WI38 (cell line): ENCODE measurements at regions not wholly inside any gene's neighbourhood (a gene's known extent, or its start where the extent isn't known, plus 50 kb on each side); places are given as distances from the start of the nearest gene placed in this dataset.
"Not testable (repeated sequence)": the region's sequence is repeated elsewhere in the genome, so short reads cannot be mapped to it uniquely, and the experiment has no call there.

Source experiments
- H3K4me3 ChIP-seq: 2 replicates; pipeline ENCODE4 v1.5.1; 2011; ENCODE audit warnings: low read depth, mild to moderate bottlenecking, control low read depth, low read length
- CTCF ChIP-seq: IDR thresholded peaks from 2 replicates; pipeline ENCODE4 v1.5.1; 2012; ENCODE audit warnings: low read depth, mild to moderate bottlenecking, control low read depth, low read length

DNA sequence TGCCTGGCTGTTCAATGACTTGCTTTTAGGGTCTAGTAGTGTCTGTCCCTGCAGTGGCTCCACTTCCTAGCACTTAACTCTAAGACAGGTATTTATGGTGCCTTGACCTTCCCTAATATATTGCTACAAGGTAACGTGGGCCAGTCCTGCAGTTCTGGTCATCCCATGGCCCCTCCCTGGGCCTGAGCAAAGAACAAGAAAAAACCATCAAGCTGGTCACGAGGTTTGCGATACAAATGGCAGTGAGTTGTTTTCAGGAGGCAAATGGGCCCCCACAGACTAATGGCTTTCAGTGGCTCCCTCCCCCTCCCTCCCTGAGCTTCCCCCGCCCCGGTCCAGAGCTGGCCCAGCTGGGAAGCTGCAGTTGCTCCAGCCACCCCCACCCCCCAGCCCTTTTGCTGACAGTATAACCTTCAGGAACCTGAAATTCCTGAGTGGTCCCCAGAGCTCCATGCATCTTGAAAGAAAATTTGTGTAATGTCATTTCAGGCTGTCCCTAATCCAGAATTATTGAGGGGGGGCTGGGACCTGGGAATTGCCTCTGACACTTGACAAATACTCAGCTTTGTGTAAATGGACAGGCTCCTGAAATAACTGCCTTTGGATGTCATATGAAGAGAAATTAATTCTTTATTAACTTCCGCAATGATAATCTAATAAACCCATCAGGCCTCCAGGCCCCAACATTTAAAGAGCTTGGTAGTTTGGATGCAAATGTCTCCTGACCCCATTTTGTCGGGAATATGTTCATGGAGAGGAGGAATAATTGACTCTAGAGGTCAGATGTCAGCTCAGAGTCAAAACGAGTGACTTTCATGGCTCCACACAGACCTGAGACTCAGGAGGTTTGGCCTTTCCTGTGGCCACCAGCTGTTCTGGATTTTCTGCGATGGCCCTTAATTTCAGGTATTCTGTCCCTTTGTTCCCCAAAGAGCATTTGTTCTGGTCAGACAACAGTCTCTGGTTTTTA, 153.2 kb upstream of the TOP1 start:
- H3K4me3 ChIP-seq: no peak overlapping the region
- TF ChIP-seq CTCF: no peak

GRCh38 chr20:40878099-40878498, 150.5 kb upstream of the TOP1 start:
- not testable (repeated sequence) for H3K4me3 ChIP-seq

DNA sequence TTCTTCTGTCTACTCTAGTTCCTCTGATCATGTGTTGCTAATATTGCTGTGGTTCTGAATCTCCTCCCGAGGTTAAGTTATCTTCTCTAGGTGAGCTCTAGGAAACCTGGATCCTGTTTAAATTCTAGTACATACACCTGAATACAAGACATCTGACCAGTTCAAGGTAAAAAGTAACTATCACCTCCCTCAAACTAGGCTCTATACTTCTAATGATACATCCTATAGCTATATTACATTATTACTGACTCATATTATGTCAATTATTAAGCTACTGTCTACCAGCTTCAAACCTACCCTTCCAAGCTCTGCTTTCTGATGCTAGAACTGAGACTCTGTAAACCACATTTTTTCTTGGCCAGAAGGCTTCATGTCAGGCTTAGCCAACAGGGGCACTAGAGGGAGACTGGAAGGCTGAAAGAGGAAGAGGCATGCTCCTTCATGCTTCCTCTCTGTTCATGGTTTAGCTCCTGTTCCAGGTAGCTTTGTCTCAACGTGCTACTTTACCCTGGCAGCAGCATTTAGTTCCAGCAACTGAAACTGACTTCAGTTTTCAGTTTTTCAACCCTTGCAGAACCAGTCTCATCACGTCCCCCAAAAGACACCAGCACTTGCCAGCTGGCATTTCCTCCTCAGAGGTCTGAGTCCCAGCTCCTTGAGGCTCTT, 148.4 kb upstream of the TOP1 start:
- TF ChIP-seq CTCF: no peak
- no peak overlapping the region for H3K4me3 ChIP-seq

DNA sequence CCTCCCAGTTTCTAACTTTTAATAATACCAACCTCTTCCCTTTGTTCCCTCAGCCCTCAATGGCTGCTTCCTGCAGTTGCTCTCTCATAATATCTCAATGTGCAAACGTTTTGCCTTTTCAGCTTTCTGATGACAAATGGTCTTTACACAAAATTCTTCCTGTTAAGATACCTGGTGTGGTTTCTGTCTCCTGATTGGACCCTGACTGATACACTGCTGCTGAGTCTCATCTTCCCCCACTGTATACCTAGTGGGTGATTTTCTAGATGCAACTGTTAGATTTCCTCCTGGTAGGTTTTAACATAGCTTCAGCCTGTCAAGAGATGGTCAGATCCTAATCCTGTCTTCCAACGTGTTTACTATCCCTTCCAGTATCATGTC, 147.9 kb upstream of the TOP1 start:
- H3K4me3 ChIP-seq: no peak overlapping the region
- TF ChIP-seq CTCF: no peak

GRCh38 chr20:40882152-40882551, 146.5 kb upstream of the TOP1 start:
- no peak overlapping the region for H3K4me3 ChIP-seq
- no peak for TF ChIP-seq CTCF

GRCh38 chr20:40883097-40883496, 145.5 kb upstream of the TOP1 start:
- TF ChIP-seq CTCF: no peak

GRCh38 chr20:40887105-40887504, 141.5 kb upstream of the TOP1 start:
- H3K4me3 ChIP-seq: no peak overlapping the region
- TF ChIP-seq CTCF: no peak

More at GRCh38 chr20:40883097-40883496, 145.5 kb upstream of the TOP1 start:
- H3K4me3 ChIP-seq: no peak overlapping the region

DNA sequence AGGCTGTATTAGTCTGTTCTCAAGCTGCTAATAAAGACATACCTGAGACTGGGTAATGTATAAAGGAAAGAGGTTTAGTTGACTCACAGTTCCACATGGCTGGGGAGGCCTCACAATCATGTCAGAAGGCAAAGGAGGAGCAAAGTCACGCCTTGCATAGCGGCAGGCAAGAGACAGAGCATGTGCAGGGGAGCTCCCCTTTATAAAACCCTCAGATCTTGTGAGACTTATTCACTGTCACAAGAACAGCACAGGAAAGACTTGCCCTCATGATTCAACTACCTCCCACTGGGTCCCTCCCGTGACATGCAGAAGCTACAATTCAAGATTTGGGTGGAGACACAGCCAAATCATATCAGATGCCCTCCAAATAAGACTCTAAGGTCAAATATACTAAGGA, 139.4 kb upstream of the TOP1 start:
- H3K4me3 ChIP-seq: not testable (repeated sequence)
